A549 (cell line): ENCODE measurements at regions not wholly inside any gene's neighbourhood (a gene's known extent, or its start where the extent isn't known, plus 50 kb on each side); places are given as distances from the start of the nearest gene placed in this dataset.

Experiments used
- ATAC-seq, 2 experiments: fragments of 200-7000 bp in 1 of 2; fragments of >200 bp in 1 of 2; cut with Nextera tagmentation in 1 of 2; cut with Tn5 transposase in 1 of 2; 3 replicates each; pipeline versions ENCODE4 v1.8.0 to v1.9.1; 2018 to 2020; ENCODE audit warnings: mild to moderate bottlenecking in 1 of 2, moderate library complexity in 1 of 2
- CTCF ChIA-PET: fragments of 300-600 bp; sonication (Branson Sonifier 250); formaldehyde crosslinking; extraction: SDS; loops from one replicate; lab custom pipeline; 2021; ENCODE audit warnings: antibody characterized with exemption, inconsistent platforms; lab: Yijun Ruan, JAX
- POLR2A ChIA-PET: fragments of 350-600 bp; formaldehyde crosslinking; extraction: SDS; loops from one replicate; lab custom pipeline; 2021; ENCODE audit warnings: antibody characterized with exemption, inconsistent platforms; lab: Yijun Ruan, JAX
- DNase-seq, 2 experiments: peaks; one replicate each; pipeline versions ENCODE4 v3.0.0 to v3.0.0-alpha.2; 2011 to 2016; ENCODE audit warnings: low read depth in 1 of 2, low spot score in 1 of 2
- FAIRE-seq: peaks from 2 replicates; lab custom pipeline; 2011; peaks lifted over from hg19 to GRCh38; lab: Jason Lieb, UNC
- H3K27ac ChIP-seq, 2 experiments: fragments of >200 bp; sonication (Bioruptor Twin); formaldehyde crosslinking; 3 replicates each; pipeline ENCODE4 v1.5.1; 2016 to 2017
- H3K4me1 ChIP-seq: fragments of >200 bp; sonication (Bioruptor Twin); formaldehyde crosslinking; 3 replicates; pipeline ENCODE4 v1.6.1; 2016
- H3K4me2 ChIP-seq: fragments of >200 bp; sonication (Bioruptor Twin); formaldehyde crosslinking; 3 replicates; pipeline ENCODE4 v1.6.1; 2016
- H3K4me3 ChIP-seq: fragments of >200 bp; sonication (Bioruptor Twin); formaldehyde crosslinking; 3 replicates; pipeline ENCODE4 v1.5.1; 2016
- H3K9me3 ChIP-seq: fragments of >200 bp; sonication (Bioruptor Twin); formaldehyde crosslinking; 3 replicates; pipeline ENCODE4 v1.6.1; 2016
- CHD2 ChIP-seq: fragments of 150-350 bp; IDR thresholded peaks from 2 replicates; pipeline ENCODE4 v1.6.1; 2014; ENCODE audit warnings: low read length; ENCODE audit not compliant: partially characterized antibody
- CHD4 ChIP-seq: fragments of 200-600 bp; sonication (generic); IDR thresholded peaks from 2 replicates; pipeline ENCODE4 v1.6.1; 2016; ENCODE audit warnings: antibody characterized with exemption, mild to moderate bottlenecking, borderline replicate concordance
- EHF ChIP-seq: fragments of 250-450 bp; sonication (Bioruptor Pico); IDR thresholded peaks from 2 replicates; pipeline ENCODE4 v1.5.0; 2020; ENCODE audit warnings: mild to moderate bottlenecking
- GATA3 ChIP-seq: IDR thresholded peaks from 2 replicates; pipeline ENCODE4 v1.6.1; 2012; ENCODE audit warnings: borderline replicate concordance
- MAZ ChIP-seq: fragments of 150-350 bp; IDR thresholded peaks from 2 replicates; pipeline ENCODE4 v1.6.1; 2014; ENCODE audit warnings: antibody characterized with exemption, low read depth, low read length, borderline replicate concordance
- MYC ChIP-seq: IDR thresholded peaks from 2 replicates; pipeline ENCODE4 v1.6.1; 2012; ENCODE audit warnings: mild to moderate bottlenecking, inconsistent platforms, low read length, improper control_type of control experiment, borderline replicate concordance
- NPAS2 ChIP-seq: fragments of 250-450 bp; sonication (Bioruptor Pico); IDR thresholded peaks from 2 replicates; pipeline ENCODE4 v1.8.0; 2022; ENCODE audit warnings: mild to moderate bottlenecking, moderate library complexity, borderline replicate concordance
- RCOR1 ChIP-seq: fragments of 150-350 bp; IDR thresholded peaks from 2 replicates; pipeline ENCODE4 v1.6.1; 2014; ENCODE audit warnings: antibody characterized with exemption, low read length, low read depth
- RNF2 ChIP-seq: fragments of 200-600 bp; sonication (generic); IDR thresholded peaks from 2 replicates; pipeline ENCODE4 v1.6.1; 2016; ENCODE audit warnings: low read depth, mild to moderate bottlenecking, antibody characterized with exemption, moderate library complexity, borderline replicate concordance
- SMC3 ChIP-seq: fragments of >200 bp; sonication (Bioruptor Twin); formaldehyde crosslinking; IDR thresholded peaks from 3 replicates; pipeline ENCODE4 v1.6.1; 2018; ENCODE audit warnings: inconsistent platforms
- SREBF2 ChIP-seq: fragments of 450-650 bp; IDR thresholded peaks from 2 replicates; pipeline ENCODE4 v1.6.1; 2014; ENCODE audit warnings: mild to moderate bottlenecking, moderate library complexity
- TP53 ChIP-seq: fragments of 250-450 bp; sonication (Bioruptor Pico); IDR thresholded peaks from 2 replicates; pipeline ENCODE4 v1.5.0; 2021; ENCODE audit warnings: mild to moderate bottlenecking, moderate library complexity
- ZC3H11A ChIP-seq: fragments of 450-650 bp; IDR thresholded peaks from 2 replicates; pipeline ENCODE4 v1.6.1; 2014; ENCODE audit warnings: antibody characterized with exemption, mild to moderate bottlenecking
- ZNF302 ChIP-seq: fragments of 250-450 bp; sonication (Bioruptor Pico); IDR thresholded peaks from 2 replicates; pipeline ENCODE4 v1.9.0; 2021; ENCODE audit warnings: inconsistent platforms, mild to moderate bottlenecking, moderate library complexity
- WGBS: methylation state at CpG from one replicate; pipeline ENCODE4 v1.1.6; 2017; ENCODE audit errors: missing lambda C conversion rate; 5-methylcytosine and 5-hydroxymethylcytosine counted together
- TF ChIP-seq, protein P1 (sequence below): fragments of 250-450 bp; sonication (Bioruptor Pico); IDR thresholded peaks from 2 replicates; pipeline ENCODE4 v1.5.0; 2020; ENCODE audit warnings: low read depth, mild to moderate bottlenecking, moderate library complexity
- TF ChIP-seq, protein P2 (sequence below): fragments of >200 bp; sonication (Bioruptor Twin); formaldehyde crosslinking; IDR thresholded peaks from 2 replicates; pipeline ENCODE4 v1.6.1; 2016
- TF ChIP-seq, protein P3 (sequence below): fragments of >200 bp; sonication (Bioruptor Twin); formaldehyde crosslinking; IDR thresholded peaks from 3 replicates; pipeline ENCODE4 v1.6.1; 2016
- TF ChIP-seq, protein P4 (sequence below): fragments of 250-450 bp; sonication (Bioruptor Pico); IDR thresholded peaks from 2 replicates; pipeline ENCODE4 v1.5.0; 2021; ENCODE audit warnings: mild to moderate bottlenecking, moderate library complexity, borderline replicate concordance
- TF ChIP-seq, protein P5 (sequence below): IDR thresholded peaks from 2 replicates; pipeline ENCODE4 v1.6.1; 2012; ENCODE audit warnings: low read depth, borderline replicate concordance
- TF ChIP-seq, protein P6 (sequence below): IDR thresholded peaks from 2 replicates; pipeline ENCODE4 v1.6.1; 2012
- TF ChIP-seq, protein P7 (sequence below): fragments of 200-600 bp; sonication (generic); IDR thresholded peaks from 2 replicates; pipeline ENCODE4 v1.6.1; 2016; ENCODE audit warnings: antibody characterized with exemption, mild to moderate bottlenecking, moderate library complexity

DNA sequence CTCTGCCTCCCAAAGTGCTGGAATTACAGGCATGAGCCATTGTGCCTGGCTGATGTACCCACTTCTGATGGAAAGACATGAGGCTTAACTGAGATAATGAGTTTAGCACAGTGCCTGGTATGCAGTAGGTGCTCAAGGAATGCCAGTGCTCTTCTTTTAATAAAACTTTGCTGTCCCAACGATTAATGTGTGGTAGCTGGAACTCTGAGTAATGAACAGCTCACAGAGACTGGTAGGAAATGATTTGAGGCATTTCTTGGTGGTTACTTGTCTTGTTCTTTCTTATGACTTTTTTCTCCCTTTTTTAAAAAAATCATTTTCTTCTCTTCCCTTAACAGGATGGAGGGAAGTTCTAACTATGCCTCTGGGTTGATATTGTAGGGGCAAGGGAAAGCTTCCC lies 235.7 kb upstream of the PWP1 start:
- Histone ChIP-seq H3K9me3 (no peaks in the 10 kb centered on the region), H3K4me2 (no peak overlapping the region), H3K4me1 (peaks cover 15% of the 10 kb centered on the region; the same call in 2 of the 3 replicates), H3K27ac (no peak overlapping the region), H3K4me3 (no peak overlapping the region)
- POLR2A ChIA-PET = no interaction called here
- no peak for ATAC-seq
- CTCF ChIA-PET = interaction anchor here (0.7 to 3.2 kb wide), 6 partner anchors 18 to 318 kb away, joined by 3 to 9 read pairs (median 4); no protein-coding TSS in a partner anchor
- no peak for FAIRE-seq
- TF ChIP-seq, protein P1, sequence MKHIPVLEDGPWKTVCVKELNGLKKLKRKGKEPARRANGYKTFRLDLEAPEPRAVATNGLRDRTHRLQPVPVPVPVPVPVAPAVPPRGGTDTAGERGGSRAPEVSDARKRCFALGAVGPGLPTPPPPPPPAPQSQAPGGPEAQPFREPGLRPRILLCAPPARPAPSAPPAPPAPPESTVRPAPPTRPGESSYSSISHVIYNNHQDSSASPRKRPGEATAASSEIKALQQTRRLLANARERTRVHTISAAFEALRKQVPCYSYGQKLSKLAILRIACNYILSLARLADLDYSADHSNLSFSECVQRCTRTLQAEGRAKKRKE = no peak
- TF ChIP-seq NPAS2 (CRISPR knock-in tag) (no peak), MYC (no peak)
- TF ChIP-seq, protein P2, sequence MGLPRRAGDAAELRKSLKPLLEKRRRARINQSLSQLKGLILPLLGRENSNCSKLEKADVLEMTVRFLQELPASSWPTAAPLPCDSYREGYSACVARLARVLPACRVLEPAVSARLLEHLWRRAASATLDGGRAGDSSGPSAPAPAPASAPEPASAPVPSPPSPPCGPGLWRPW = no peak
- 5% methylated on average over 1 of the region's 1 CpG for WGBS
- no peak for DNase-seq

DNA sequence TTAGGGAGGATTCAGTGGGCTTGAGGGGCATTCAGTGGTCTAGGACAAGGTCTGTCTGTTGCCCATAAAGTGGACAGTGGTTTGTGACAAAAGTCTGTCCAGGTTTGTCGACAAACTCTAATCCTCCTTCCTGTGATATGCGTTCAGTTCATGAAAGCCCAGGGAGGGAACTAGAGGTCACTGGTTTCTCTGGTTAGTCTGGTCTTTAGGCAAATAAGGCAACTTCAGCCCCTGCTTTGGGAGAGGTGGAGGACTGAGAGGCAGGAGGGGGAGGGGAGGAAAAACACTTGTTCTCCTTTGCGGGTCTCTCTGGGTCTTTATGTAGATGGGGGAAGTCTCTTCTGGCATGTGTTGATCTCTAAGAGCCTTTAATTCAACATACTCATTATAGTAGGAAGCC lies 235.1 kb upstream of the PWP1 start:
- POLR2A ChIA-PET = no interaction called here
- WGBS = 65% methylated on average over 3 of the region's 3 CpGs
- TF ChIP-seq RCOR1 (no peak), NPAS2 (CRISPR knock-in tag) (no peak), SREBF2 (no peak), EHF (CRISPR knock-in tag) (no peak), ZNF302 (CRISPR knock-in tag) (no peak), TP53 (no peak), ZC3H11A (no peak), CHD4 (no peak), GATA3 (no peak), CHD2 (no peak)
- TF ChIP-seq, protein P3, sequence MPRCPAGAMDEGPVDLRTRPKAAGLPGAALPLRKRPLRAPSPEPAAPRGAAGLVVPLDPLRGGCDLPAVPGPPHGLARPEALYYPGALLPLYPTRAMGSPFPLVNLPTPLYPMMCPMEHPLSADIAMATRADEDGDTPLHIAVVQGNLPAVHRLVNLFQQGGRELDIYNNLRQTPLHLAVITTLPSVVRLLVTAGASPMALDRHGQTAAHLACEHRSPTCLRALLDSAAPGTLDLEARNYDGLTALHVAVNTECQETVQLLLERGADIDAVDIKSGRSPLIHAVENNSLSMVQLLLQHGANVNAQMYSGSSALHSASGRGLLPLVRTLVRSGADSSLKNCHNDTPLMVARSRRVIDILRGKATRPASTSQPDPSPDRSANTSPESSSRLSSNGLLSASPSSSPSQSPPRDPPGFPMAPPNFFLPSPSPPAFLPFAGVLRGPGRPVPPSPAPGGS = no peak
- TF ChIP-seq, protein P4, sequence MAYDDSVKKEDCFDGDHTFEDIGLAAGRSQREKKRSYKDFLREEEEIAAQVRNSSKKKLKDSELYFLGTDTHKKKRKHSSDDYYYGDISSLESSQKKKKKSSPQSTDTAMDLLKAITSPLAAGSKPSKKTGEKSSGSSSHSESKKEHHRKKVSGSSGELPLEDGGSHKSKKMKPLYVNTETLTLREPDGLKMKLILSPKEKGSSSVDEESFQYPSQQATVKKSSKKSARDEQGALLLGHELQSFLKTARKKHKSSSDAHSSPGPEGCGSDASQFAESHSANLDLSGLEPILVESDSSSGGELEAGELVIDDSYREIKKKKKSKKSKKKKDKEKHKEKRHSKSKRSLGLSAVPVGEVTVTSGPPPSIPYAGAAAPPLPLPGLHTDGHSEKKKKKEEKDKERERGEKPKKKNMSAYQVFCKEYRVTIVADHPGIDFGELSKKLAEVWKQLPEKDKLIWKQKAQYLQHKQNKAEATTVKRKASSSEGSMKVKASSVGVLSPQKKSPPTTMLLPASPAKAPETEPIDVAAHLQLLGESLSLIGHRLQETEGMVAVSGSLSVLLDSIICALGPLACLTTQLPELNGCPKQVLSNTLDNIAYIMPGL (CRISPR knock-in tag) = no peak
- TF ChIP-seq, all 56 proteins: peak for 0
- no peak for FAIRE-seq
- Histone ChIP-seq H3K4me3 (no peak overlapping the region), H3K9me3 (no peaks in the 10 kb centered on the region), H3K27ac (no peak overlapping the region), H3K4me2 (no peak overlapping the region), H3K4me1 (peaks cover 15% of the 10 kb centered on the region; the same call in 2 of the 3 replicates)
- ATAC-seq = no peak
- CTCF ChIA-PET = interaction anchor here (0.7 to 3.2 kb wide), 5 partner anchors 17 to 319 kb away, joined by 3 to 9 read pairs (median 5); no protein-coding TSS in a partner anchor
- DNase-seq = no peak

DNA sequence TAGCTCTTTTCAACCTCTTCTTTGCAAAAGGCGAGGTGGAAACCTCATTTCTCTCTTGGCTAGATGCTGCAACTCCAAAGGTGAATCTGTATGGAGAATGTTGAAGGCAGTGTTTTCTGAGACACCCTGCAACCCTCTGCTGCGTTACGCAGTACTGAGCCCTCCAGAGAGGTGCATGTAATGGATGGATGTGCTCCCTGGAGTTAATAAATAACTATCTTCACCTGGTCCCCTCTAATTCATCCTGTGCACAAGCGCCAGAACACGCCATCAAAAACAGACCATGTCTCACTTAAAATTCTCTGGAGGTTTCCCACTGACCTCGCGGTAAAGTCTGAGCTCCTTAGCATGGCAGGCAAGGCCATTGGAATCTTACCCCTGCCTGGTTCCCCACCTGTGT lies 234.4 kb upstream of the PWP1 start:
- Histone ChIP-seq H3K4me2 (no peak overlapping the region), H3K4me1 (peaks cover 15% of the 10 kb centered on the region; the same call in 2 of the 3 replicates), H3K4me3 (no peak overlapping the region), H3K9me3 (no peaks in the 10 kb centered on the region), H3K27ac (no peak overlapping the region)
- no peak for DNase-seq
- ChIA-PET CTCF (interaction anchor here (0.9 to 1.2 kb wide), 3 partner anchors 22 to 156 kb away, joined by 3 to 4 read pairs (median 3); no protein-coding TSS in a partner anchor), POLR2A (no interaction called here)
- no peak for ATAC-seq
- no peak for FAIRE-seq
- WGBS = 79% methylated on average over 7 of the region's 7 CpGs
- TF ChIP-seq, protein P5, sequence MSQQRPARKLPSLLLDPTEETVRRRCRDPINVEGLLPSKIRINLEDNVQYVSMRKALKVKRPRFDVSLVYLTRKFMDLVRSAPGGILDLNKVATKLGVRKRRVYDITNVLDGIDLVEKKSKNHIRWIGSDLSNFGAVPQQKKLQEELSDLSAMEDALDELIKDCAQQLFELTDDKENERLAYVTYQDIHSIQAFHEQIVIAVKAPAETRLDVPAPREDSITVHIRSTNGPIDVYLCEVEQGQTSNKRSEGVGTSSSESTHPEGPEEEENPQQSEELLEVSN = no peak
- TF ChIP-seq, protein P4 (CRISPR knock-in tag) = no peak
- TF ChIP-seq RCOR1 = no peak
- no peak for TF ChIP-seq RNF2
- TF ChIP-seq, protein P6, sequence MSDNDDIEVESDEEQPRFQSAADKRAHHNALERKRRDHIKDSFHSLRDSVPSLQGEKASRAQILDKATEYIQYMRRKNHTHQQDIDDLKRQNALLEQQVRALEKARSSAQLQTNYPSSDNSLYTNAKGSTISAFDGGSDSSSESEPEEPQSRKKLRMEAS = no peak
- no peak for TF ChIP-seq MAZ
- TF ChIP-seq CHD2 = no peak
- no peak for TF ChIP-seq SMC3
- TF ChIP-seq, protein P7, sequence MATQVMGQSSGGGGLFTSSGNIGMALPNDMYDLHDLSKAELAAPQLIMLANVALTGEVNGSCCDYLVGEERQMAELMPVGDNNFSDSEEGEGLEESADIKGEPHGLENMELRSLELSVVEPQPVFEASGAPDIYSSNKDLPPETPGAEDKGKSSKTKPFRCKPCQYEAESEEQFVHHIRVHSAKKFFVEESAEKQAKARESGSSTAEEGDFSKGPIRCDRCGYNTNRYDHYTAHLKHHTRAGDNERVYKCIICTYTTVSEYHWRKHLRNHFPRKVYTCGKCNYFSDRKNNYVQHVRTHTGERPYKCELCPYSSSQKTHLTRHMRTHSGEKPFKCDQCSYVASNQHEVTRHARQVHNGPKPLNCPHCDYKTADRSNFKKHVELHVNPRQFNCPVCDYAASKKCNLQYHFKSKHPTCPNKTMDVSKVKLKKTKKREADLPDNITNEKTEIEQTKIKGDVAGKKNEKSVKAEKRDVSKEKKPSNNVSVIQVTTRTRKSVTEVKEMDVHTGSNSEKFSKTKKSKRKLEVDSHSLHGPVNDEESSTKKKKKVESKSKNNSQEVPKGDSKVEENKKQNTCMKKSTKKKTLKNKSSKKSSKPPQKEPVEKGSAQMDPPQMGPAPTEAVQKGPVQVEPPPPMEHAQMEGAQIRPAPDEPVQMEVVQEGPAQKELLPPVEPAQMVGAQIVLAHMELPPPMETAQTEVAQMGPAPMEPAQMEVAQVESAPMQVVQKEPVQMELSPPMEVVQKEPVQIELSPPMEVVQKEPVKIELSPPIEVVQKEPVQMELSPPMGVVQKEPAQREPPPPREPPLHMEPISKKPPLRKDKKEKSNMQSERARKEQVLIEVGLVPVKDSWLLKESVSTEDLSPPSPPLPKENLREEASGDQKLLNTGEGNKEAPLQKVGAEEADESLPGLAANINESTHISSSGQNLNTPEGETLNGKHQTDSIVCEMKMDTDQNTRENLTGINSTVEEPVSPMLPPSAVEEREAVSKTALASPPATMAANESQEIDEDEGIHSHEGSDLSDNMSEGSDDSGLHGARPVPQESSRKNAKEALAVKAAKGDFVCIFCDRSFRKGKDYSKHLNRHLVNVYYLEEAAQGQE = no peak
